GM10266 (cell line): ENCODE measurements at regions not wholly inside any gene's neighbourhood (a gene's known extent, or its start where the extent isn't known, plus 50 kb on each side); places are given as distances from the start of the nearest gene placed in this dataset.
"Not testable (repeated sequence)": the region's sequence is repeated elsewhere in the genome, so short reads cannot be mapped to it uniquely, and the experiment has no call there.

Experiments used
- DNase-seq: peaks from one replicate; pipeline ENCODE4 v3.0.0; 2012; ENCODE audit errors: extremely low spot score
- TF ChIP-seq, protein P1 (sequence below): IDR thresholded peaks from 2 replicates; pipeline ENCODE4 v1.5.1; 2012; ENCODE audit warnings: mild to moderate bottlenecking, low read depth; ENCODE audit not compliant: control insufficient read depth, insufficient read depth; ENCODE audit errors: missing control alignments

- TF ChIP-seq, protein P1, sequence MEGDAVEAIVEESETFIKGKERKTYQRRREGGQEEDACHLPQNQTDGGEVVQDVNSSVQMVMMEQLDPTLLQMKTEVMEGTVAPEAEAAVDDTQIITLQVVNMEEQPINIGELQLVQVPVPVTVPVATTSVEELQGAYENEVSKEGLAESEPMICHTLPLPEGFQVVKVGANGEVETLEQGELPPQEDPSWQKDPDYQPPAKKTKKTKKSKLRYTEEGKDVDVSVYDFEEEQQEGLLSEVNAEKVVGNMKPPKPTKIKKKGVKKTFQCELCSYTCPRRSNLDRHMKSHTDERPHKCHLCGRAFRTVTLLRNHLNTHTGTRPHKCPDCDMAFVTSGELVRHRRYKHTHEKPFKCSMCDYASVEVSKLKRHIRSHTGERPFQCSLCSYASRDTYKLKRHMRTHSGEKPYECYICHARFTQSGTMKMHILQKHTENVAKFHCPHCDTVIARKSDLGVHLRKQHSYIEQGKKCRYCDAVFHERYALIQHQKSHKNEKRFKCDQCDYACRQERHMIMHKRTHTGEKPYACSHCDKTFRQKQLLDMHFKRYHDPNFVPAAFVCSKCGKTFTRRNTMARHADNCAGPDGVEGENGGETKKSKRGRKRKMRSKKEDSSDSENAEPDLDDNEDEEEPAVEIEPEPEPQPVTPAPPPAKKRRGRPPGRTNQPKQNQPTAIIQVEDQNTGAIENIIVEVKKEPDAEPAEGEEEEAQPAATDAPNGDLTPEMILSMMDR, result no peak
- no peak for DNase-seq
Measured at GRCh38 chr10:7070950-7071349, 339.9 kb downstream of the SFMBT2 start.

DNA sequence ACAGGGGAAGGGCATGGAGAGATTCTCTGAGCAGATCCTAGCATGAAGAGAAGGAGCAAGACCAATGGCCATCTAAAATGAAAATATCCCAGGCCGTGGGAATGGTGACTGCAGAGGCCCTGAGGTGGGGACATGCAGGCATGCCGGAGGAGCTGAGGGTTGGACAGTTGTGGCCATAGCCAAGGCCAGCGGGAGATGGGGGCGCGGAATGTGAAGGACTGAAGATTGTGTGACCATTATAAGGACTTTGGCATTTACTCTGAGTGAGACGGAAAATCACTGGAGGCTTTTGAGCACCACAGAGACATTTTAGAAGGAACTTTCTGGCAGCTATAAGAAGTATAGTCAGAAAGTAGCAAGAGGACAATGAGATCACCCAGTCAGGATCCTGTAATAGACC is 341.1 kb downstream of the SFMBT2 start:
- DNase-seq, result no peak
- TF ChIP-seq, protein P1, result no peak

DNA sequence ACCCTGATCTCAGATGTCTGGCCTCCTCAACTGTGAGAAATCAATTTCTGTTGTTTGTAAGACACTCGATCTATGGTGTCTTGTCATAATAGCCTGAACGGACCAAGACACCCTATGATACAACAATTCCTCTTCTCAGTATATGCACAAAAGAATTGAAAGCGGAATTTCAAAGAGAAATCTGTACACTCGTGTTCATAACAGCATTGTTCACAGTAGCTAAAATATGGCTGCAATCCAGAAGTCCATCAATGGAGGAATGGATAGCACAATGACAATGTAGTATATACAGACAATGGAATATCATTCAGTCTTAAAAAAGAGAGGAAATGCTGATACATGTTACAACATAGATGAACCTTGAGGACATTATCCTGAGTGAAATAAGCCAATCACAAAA is 354.6 kb downstream of the SFMBT2 start:
- TF ChIP-seq, protein P1, result no peak
- no peak for DNase-seq

GRCh38 chr10:7054915-7055314 is 355.9 kb downstream of the SFMBT2 start:
- no peak for DNase-seq
- TF ChIP-seq, protein P1, result no peak

DNA sequence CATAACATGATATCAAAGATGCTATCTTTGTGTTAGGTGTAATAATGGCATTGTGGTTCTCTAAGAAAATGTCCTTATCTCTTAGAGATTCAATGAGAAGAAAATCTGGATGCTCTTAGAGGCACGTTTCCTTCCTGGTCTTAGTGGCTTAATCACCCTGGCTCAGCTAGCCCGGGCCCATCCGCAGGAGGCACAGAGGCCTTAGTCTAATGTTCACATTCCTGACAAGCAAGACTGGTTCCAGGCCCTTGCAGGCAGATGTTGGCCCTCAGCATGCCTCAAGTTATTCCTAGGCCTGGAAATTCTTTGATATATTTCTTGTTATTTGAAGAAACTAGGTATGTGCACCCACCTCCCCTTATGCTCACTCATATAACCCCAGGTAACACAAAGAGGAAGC is 357.6 kb downstream of the SFMBT2 start:
- DNase-seq, result no peak
- TF ChIP-seq, protein P1, result no peak

DNA sequence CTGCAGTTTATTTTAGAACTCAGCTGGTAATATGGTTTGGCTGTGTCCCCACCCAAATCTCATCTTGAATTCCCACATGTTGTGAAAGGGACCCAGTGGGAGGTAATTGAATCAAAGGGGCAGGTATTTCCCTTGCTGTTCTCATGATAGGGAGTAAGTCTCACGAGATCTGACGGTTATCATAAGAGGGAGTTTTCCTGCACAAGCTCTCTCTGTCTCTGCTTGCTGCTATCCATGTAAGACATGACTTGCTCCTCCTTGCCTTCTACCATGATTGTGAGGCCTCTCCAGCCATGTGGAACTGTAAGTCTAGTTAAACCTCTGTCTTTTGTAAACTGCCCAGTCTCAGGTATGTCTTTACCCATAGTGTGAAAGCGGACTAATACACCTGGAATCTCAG is 360.8 kb downstream of the SFMBT2 start:
- not testable (repeated sequence) for DNase-seq

DNA sequence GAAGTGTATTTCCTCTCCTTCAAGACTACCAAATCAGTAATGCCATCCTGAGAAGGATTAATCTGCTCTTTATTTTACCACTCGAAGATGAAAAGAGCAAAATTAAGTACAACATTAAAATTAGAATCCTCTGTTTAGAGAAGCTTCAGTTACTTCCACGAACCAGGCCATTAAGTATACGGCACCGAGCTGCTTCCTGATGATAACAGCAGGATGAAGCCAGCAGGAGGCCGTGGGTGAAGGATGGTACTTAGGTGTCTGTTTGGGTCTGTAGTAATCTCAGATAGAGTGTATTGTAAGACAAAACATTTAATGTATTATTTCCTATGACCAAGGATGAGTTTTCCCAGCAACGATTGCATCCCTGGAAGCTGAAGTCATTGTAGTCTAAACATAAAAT is 362.8 kb downstream of the SFMBT2 start:
- TF ChIP-seq, protein P1, result no peak
- no peak for DNase-seq

DNA sequence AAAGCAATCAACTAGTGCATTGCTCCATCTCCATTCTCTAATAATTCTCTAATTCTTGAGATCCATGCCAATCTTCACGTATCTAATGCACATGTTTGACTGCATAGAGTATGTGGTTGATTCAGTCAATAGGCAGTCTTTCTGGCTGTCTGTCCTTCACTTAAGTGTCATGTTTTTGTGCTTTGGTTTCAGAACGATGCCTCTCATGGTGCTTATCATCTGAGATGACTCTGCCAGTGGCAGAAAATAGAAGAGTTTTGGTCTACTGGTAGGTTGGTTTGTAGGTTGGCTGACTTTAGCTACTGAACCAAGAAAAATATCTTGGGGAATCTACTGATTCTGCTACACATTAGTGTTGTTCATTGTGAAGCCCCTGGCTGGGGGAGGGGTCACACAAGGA is 364.2 kb downstream of the SFMBT2 start:
- DNase-seq, result no peak
- TF ChIP-seq, protein P1, result no peak
